GM18907 (cell line): ENCODE measurements at regions not wholly inside any gene's neighbourhood (a gene's known extent, or its start where the extent isn't known, plus 50 kb on each side); places are given as distances from the start of the nearest gene placed in this dataset.

Experiments used
- ATAC-seq: cut with Tn5 transposase; IDR thresholded peaks from one replicate; pipeline ENCODE4 v1.9.1; 2021; ENCODE audit warnings: mild to moderate bottlenecking, moderate library complexity; ENCODE audit not compliant: unreplicated experiment

GRCh38 chr2:237167934-237168333, 82.2 kb downstream of the COPS8 start:
- no peak for ATAC-seq

DNA sequence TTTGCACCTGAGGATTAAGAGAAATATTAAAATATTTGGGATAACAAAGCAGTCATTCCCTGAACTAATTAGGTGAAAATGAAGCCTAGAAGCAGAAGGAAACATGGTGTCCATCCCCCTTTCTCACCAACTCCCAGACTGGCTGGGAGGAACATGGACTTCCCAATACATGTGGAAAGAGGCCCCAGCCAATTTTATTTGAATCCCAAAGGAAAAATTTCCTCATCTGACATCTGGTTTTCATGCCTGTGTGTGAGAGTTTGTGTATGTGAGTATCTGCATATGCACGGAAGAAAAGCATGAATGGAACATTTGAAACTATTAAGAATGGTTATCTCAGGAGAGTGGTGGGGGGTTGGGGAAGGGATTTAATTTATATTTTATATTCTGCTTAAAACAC, 84.3 kb downstream of the COPS8 start:
- no peak for ATAC-seq

- no peak for ATAC-seq
Observed at GRCh38 chr2:237171396-237171795, 85.7 kb downstream of the COPS8 start.

DNA sequence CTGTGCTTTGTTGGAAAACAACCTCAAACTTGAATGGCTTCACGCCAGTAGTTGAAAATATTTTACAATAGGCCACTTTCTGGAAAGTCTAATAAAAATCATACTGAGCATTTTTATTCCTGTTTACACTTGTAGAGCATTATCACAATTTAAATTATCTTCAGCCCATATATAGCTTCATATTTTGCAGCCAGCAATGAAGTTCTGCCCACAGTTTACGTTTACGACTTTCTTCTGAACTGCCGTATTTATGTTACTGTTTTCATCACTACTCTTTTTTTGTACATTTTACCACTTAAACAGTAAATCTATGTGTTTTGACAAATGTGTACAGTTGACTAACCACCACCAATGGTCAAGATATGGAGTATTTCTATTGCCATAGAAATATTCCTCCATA, 86.2 kb downstream of the COPS8 start:
- ATAC-seq, result no peak

DNA sequence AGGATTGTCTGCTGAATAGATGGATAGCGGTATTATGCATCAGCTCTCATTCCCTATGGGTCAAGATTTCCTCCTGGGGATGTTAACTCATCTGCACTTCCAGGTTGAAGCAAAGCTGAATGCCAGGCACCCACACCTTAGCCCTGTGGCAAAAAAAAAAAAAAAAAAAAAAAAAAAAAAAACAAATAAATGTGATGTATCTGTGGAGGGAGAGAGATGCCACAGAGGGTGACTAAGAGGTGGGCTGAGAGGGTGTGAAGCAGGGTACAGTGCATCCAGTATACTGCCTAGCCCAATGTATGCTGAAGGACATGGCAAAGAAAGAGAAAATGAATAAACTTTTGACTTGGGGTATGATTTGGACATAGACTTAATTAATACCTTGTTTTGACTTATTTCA, 91.4 kb downstream of the COPS8 start:
- ATAC-seq, result no peak

- no peak for ATAC-seq
Observed at GRCh38 chr2:237177986-237178385, 92.3 kb downstream of the COPS8 start.

GRCh38 chr2:237178396-237178795, 92.7 kb downstream of the COPS8 start:
- no peak for ATAC-seq

GRCh38 chr2:237179161-237179560, 93.5 kb downstream of the COPS8 start:
- ATAC-seq, result no peak

DNA sequence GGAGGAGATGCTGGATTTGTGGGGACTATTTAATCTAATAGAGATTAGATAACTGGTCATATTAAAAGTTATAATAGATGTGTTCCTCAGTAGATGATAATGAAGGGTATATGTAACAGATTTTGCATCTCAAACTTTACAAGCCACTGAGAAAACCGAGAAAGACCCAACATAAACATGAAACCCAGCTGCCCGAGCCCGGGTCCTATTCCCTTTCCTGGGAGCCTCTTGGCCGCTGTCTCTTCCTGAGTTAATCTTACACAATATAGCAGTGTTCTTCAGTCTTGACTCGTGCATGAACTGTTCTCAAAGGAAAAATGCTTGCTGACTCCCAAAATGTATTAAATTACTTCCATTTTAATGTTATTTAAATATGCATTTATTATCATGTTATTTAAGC, 94.5 kb downstream of the COPS8 start:
- no peak for ATAC-seq

GRCh38 chr2:237180987-237181386, 95.3 kb downstream of the COPS8 start:
- no peak for ATAC-seq

DNA sequence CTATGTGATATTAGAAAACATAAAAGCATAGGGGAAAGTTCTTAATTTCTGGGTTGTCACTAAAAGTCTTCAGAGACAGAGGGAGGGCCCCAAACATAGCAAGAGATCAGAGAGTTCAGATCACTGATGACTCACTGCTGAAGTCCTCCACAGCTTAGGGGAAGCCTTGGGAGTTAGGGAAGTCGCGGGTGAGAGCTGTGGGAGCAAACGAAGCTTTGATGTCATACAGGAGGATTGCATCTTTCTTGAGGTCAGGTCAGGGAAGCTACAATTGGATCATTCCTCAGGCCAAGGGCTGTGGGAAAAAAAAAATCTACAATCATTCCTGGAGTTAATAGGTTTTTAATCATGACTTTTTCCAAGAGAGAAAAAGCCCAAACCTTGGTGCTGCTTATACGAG, 96.2 kb downstream of the COPS8 start:
- ATAC-seq, result no peak

DNA sequence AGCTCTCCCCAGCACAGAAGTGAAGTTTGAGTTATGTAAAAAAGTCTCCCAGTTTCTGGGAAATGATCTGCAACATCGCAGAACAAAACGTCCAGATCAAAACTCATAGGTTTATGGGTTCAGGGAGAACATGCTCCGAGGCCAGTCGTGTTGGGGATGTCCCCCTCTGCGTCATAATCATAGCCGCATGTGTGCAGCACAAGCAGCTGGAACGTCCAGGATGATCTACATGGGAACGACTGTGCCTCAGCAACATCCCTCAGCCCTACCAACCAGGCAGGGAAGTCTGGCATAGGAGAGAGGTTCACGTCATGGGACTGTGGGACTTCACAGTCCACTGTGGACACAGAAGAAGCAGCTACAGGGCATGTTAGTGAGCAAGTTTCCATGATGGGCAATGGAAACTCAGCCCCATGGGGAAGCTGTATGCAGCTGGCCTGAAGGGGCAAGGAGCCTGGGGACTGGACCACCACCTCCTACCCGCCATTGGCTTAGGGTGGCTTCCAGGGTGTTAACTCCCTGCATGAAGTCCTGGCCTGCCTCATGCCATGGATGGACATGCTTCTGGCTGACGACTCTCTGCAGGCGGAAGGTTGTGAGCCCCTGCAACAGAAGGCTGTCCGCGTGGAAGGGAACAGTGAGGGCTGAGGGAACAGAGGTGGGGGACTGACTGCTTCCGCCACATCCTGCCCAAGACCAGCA, 96.9 kb downstream of the COPS8 start:
- ATAC-seq, result no peak

- ATAC-seq, result no peak
Observed at GRCh38 chr2:237184192-237184918, 98.7 kb downstream of the COPS8 start.

DNA sequence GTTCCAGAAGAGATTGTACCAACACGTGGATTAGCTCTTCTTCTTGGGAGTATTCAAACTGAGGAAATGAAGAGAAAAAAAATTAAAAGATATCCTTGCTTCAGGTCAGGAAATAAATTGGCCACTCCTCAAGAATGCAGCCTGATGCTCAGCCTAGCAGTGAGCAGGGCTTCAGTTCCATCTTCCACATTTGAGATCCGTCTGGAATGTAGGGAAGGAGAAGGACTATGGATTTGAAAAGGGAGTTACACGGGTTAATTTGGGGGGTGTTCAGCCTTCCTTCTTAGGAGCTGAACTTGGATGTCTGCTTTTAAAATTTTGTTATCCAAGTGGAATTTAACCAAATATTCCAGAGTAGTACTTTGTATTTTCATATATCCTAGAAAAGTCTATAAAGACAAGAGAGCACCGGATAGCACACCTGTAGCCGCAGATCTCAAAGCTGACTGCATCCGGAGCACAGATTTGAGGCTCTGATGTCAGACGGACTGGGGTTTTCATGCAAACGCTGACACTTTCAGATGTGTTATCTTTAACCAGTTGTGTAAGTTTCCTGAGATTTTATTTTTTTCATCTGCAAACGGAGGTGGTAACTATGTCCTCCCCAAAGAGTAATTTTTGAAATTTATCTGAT, 99.3 kb downstream of the COPS8 start:
- no peak for ATAC-seq

- no peak for ATAC-seq
Observed at GRCh38 chr2:237185553-237185925, 99.8 kb downstream of the COPS8 start.

- no peak for ATAC-seq
Observed at GRCh38 chr2:237189799-237190198, 104.1 kb downstream of the COPS8 start.

DNA sequence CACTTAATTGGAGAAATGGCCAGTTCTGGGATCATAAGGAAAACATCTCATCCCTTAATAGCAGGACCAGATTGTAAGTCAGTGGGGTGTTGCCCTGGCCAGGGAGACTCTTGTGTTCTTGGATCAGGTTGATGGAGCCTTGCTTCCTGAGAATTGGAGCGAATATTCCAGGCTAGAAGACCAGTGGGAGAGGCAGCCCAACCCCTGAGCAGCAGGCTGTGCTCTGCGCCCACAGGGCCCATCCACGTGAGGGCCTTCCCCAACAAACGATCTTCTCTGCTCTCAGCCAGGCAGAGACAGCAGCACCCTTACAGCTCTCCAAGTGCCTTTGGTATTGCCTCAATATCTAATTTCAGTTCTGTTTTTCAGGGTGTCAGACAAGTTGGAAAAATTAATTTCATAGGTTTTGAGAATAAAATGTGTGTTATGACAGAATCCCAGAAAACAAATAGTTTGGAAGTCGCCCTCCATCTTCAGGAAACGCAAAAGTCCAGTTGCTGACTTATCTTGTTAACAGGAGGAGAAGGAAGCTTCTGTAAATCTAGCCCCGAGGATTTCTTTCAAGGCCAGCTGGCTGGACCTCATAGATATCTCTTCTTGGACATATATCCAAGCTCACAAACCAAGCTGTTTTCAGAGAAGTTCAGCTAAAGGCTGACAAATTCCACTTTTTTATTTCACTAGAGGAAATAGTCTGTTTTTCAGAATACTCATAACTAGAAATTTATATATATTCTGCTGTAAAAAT, 105.5 kb downstream of the COPS8 start:
- no peak for ATAC-seq

GRCh38 chr2:237191714-237192081, 106.0 kb downstream of the COPS8 start:
- no peak for ATAC-seq

GRCh38 chr2:237192881-237193280, 107.2 kb downstream of the COPS8 start:
- no peak for ATAC-seq

DNA sequence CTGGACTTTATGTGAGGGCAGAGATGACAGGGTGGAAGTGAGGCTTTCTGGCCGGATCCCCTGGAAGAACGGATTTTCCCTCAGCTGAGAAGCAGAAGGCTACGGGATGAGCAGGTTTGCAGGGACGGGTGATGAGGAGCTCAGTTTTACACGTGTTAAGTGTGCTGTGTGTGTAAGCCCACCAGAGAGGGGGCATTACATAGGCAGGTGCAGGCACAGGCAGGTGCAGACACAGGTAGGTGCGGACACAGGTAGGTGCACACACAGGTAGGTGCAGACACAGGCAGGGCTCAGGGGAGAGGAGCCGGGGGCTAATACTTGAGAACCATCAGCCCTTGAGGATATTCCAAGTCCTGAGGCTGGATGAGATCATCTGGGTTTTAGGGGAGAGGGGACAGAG, 107.7 kb downstream of the COPS8 start:
- ATAC-seq, result no peak

GRCh38 chr2:237194081-237194480, 108.4 kb downstream of the COPS8 start:
- ATAC-seq, result no peak

DNA sequence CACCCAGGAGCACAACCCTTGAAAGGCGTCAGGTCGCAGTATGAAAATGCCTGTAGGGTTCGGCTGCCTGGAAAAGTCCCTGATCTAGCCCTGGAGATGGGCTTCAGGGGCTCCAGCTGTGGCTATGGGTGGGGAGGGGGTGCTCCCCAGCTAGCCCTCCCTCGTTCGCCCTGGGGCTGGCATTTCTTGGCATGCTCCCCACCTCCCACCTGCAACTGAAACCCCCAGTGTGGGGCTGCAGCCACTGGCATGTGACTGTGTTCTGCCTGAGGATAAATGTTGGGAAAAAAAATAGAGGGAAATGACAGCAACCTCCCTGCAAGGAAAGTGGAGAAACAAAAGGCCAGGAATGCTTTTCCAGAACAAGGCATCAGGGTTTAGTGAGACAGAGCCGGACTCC, 109.2 kb downstream of the COPS8 start:
- no peak for ATAC-seq
